ENCODE measurements at regions not wholly inside any gene's neighbourhood (a gene's known extent, or its start where the extent isn't known, plus 50 kb on each side); places are given as distances from the start of the nearest gene placed in this dataset.

DNA sequence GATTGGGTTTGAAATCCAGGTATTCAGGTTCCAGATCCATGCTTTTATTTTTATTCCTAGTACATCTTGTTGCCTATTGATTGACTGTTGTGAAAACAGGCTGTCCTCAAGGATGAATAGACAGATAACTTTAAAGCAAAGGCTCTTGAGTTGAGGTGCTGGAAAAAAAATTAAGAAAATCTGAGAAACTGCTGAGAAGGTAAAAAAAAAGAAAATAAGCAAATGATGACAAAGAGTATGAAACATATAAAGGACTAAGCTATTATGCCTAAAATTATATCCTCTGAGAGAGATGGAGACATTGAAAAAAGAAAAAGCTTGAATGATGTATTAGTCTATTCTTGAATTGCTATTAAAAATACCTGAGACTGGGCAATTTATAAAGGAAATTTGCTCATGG lies 392.3 kb upstream of the RGS17 start:
- Histone ChIP-seq H3K27ac (ENCODE audit: extremely low read length, insufficient read depth, low read length) (no peak overlapping the region), H3K27me3 (ENCODE audit: control insufficient read depth in 1 of 2, insufficient read depth in 2 of 2, low read length in 2 of 2) (no peaks in the 10 kb centered on the region), H3K79me2 (ENCODE audit: insufficient read depth, low read length) (no peaks in the 10 kb centered on the region), H3K4me2 (ENCODE audit: low read depth, low read length) (no peak overlapping the region), H3K36me3 (replicated peaks in 1 of 2; ENCODE audit: control insufficient read depth in 1 of 2, insufficient read depth in 2 of 2, low read length in 2 of 2) (no peaks in the 10 kb centered on the region), H3K9ac (ENCODE audit: insufficient read depth, low read depth, low read length) (no peak overlapping the region), H4K20me1 (ENCODE audit: insufficient read depth, low read length) (no peaks in the 10 kb centered on the region), H3K9me3 (ENCODE audit: low read length) (peaks cover 33% of the 10 kb centered on the region), H3K4me1 (ENCODE audit: insufficient read depth, low read length) (no peaks in the 10 kb centered on the region), H3K4me3 (replicated peaks in 1 of 3; ENCODE audit: insufficient read depth in 1 of 3, low read depth in 2 of 3, low read length in 3 of 3) (no peak overlapping the region), H2AFZ (ENCODE audit: low read length) (no peak overlapping the region)
- no peak for ATAC-seq
- ChIA-PET POLR2A (no interaction called here), CTCF (ENCODE audit: low intra/inter-chr PET ratio, low total read pairs) (no interaction called here)
- TF ChIP-seq HNRNPH1 (optimal IDR thresholded peaks at IDR 0.05; ENCODE audit: low read depth, low read length) (no peak), ZBTB21 (CRISPR knock-in tag; IDR thresholded peaks at IDR 0.05) (no peak), MAFF (IDR thresholded peaks at IDR 0.05; ENCODE audit: low read depth, low read length) (0 out of 2 replicates have a peak, but pooled peaks have one; percentile 40), HNRNPLL (IDR thresholded peaks at IDR 0.05; ENCODE audit: low read depth, low read length, poor library complexity, severe bottlenecking) (no peak), MAFK (conservative IDR thresholded peaks at IDR 0.05 in 1 of 2, IDR thresholded peaks at IDR 0.05 in 1 of 2; ENCODE audit: low read length in 2 of 2) (peak; percentile 36 to 52; a peak in 3 of 4 replicates), KLF12 (CRISPR knock-in tag; IDR thresholded peaks at IDR 0.05; ENCODE audit: borderline replicate concordance) (no peak), ZSCAN21 (CRISPR knock-in tag; IDR thresholded peaks at IDR 0.05; ENCODE audit: borderline replicate concordance) (no peak)
- no peak for DNase-seq (ENCODE audit: low spot score)
- BruUV-seq (replicated peaks) = no TSS peak
- FAIRE-seq = no peak
- in situ Hi-C loops (cut with HindIII; ENCODE audit: extremely low pct_ligation_motif_present, low pct_unique_long_range_greater_than_20kb) (loop anchor here (25.0 kb wide), 1 partner anchor 486 kb away; no protein-coding TSS in a partner anchor), intact Hi-C loops (cut with micrococcal nuclease; ENCODE audit: unreplicated experiment) (no loop called here)

DNA sequence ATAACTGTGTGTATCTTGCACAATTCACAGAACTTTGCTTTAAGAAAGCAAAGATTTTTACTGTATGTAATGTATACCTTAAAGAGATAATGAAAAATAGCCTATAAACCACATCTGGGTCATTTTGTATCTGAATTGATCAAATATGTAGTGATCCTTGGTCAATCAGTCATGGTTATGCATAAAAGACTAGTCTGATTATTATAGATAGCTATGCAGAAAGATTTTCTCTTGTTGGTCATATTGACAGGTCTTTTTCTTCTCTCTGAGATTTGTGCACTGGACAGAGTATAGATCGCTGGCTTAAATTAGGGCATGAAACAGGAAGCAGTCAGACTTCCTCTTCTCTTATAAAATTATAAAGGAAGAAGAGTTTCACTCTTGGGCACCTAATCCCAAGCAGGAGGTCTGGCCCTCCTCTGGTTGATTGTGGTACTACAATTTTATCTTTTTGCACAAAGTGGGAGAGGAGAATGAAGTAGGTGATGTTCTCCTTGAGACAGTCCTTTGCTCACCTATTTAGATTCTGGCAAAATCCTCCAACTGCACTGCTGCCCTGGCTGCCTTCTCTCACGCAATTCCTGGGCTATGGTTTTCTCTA lies 380.9 kb upstream of the RGS17 start:
- no peak overlapping the region for H3K27ac ChIP-seq (ENCODE audit: extremely low read length, insufficient read depth, low read length)
- H3K4me3 ChIP-seq (replicated peaks in 1 of 3; ENCODE audit: insufficient read depth in 1 of 3, low read depth in 2 of 3, low read length in 3 of 3) = no peak overlapping the region
- no peaks in the 10 kb centered on the region for H3K36me3 ChIP-seq (replicated peaks in 1 of 2; ENCODE audit: control insufficient read depth in 1 of 2, insufficient read depth in 2 of 2, low read length in 2 of 2)
- ChIA-PET POLR2A (no interaction called here), CTCF (ENCODE audit: low intra/inter-chr PET ratio, low total read pairs) (interaction anchor here (1.7 to 1.9 kb wide), 2 partner anchors 281 to 480 kb away, joined by 4 to 8 read pairs; no protein-coding TSS in a partner anchor)
- no peaks in the 10 kb centered on the region for H3K27me3 ChIP-seq (ENCODE audit: control insufficient read depth in 1 of 2, insufficient read depth in 2 of 2, low read length in 2 of 2)
- no peak overlapping the region for H3K4me2 ChIP-seq (ENCODE audit: low read depth, low read length)
- no peaks in the 10 kb centered on the region for H3K9me3 ChIP-seq (ENCODE audit: low read length)
- in situ Hi-C loops (cut with HindIII; ENCODE audit: extremely low pct_ligation_motif_present, low pct_unique_long_range_greater_than_20kb) = loop anchor here (25.0 kb wide), 1 partner anchor 475 kb away; no protein-coding TSS in a partner anchor
- intact Hi-C loops (cut with micrococcal nuclease; ENCODE audit: unreplicated experiment) = loop anchor here (1.0 to 2.0 kb wide), 2 partner anchors 281 to 479 kb away; no protein-coding TSS in a partner anchor
- FAIRE-seq = peak; percentile 34
- no peaks in the 10 kb centered on the region for H3K79me2 ChIP-seq (ENCODE audit: insufficient read depth, low read length)
- peak; percentile 29 for DNase-seq (ENCODE audit: low spot score)
- no peak overlapping the region for H3K9ac ChIP-seq (ENCODE audit: insufficient read depth, low read depth, low read length)
- H4K20me1 ChIP-seq (ENCODE audit: insufficient read depth, low read length) = no peaks in the 10 kb centered on the region
- H3K4me1 ChIP-seq (ENCODE audit: insufficient read depth, low read length) = no peaks in the 10 kb centered on the region
- peak; percentile 82 for ATAC-seq
- 0% methylated on average over 2 of the region's 2 CpGs for WGBS (ENCODE audit: low lambda C conversion rate)
- H2AFZ ChIP-seq (ENCODE audit: low read length) = no peak overlapping the region
- no TSS peak for BruUV-seq (replicated peaks)
- no peak for TF ChIP-seq KDM1A (CRISPR knock-in tag; IDR thresholded peaks at IDR 0.05)
- no peak for TF ChIP-seq ZFP36L2 (CRISPR knock-in tag; IDR thresholded peaks at IDR 0.05)
- 0 out of 2 replicates have a peak, but pooled peaks have one; percentile 32 for TF ChIP-seq CEBPB (IDR thresholded peaks at IDR 0.05; ENCODE audit: borderline replicate concordance, low read depth, low read length)
- no peak for TF ChIP-seq NR3C1 (CRISPR knock-in tag; IDR thresholded peaks at IDR 0.05)
- TF ChIP-seq STAG1 (CRISPR knock-in tag; IDR thresholded peaks at IDR 0.05) = peak; percentile 17; the same call in 1 of the 2 replicates
- no peak for TF ChIP-seq ZC3H13 (CRISPR knock-in tag; IDR thresholded peaks at IDR 0.05)
- no peak for TF ChIP-seq PLSCR1 (CRISPR knock-in tag; IDR thresholded peaks at IDR 0.05; ENCODE audit: borderline replicate concordance)
- no peak for TF ChIP-seq ZFP37 (CRISPR knock-in tag; IDR thresholded peaks at IDR 0.05; ENCODE audit: borderline replicate concordance)
- no peak for TF ChIP-seq HNRNPK (IDR thresholded peaks at IDR 0.05; ENCODE audit: low read depth, low read length, poor library complexity, severe bottlenecking)
- TF ChIP-seq ZBTB33 (CRISPR knock-in tag; IDR thresholded peaks at IDR 0.05) = no peak
- TF ChIP-seq HNRNPH1 (optimal IDR thresholded peaks at IDR 0.05; ENCODE audit: low read depth, low read length) = no peak
